GM13977 (cell line): ENCODE measurements at regions not wholly inside any gene's neighbourhood (a gene's known extent, or its start where the extent isn't known, plus 50 kb on each side); places are given as distances from the start of the nearest gene placed in this dataset.

Experiments
- DNase-seq: peaks from one replicate; pipeline ENCODE4 v3.0.0; 2012; ENCODE audit warnings: low spot score
- CTCF ChIP-seq: IDR thresholded peaks from 2 replicates; pipeline ENCODE4 v1.5.1; 2012; ENCODE audit warnings: mild to moderate bottlenecking, control low read depth; ENCODE audit not compliant: insufficient read depth; ENCODE audit errors: extremely low read depth, missing control alignments
- in situ Hi-C: fragments of 300-500 bp; cut with MboI; formaldehyde crosslinking; loops from one replicate; pipeline ENCODE4 v1.12.0; 2022; ENCODE audit warnings: low sequenced_read_pairs, low pct_unique_long_range_greater_than_20kb, mixed read lengths, inconsistent platforms; ENCODE audit not compliant: unreplicated experiment

GRCh38 chr16:65510850-65511249, 389.0 kb upstream of the CDH11 start:
- in situ Hi-C loops: no loop called here
- no peak for DNase-seq
- TF ChIP-seq CTCF: no peak

- DNase-seq: no peak
- no peak for TF ChIP-seq CTCF
- in situ Hi-C loops: no loop called here
Measured at GRCh38 chr16:65510241-65510640, 388.4 kb upstream of the CDH11 start.

DNA sequence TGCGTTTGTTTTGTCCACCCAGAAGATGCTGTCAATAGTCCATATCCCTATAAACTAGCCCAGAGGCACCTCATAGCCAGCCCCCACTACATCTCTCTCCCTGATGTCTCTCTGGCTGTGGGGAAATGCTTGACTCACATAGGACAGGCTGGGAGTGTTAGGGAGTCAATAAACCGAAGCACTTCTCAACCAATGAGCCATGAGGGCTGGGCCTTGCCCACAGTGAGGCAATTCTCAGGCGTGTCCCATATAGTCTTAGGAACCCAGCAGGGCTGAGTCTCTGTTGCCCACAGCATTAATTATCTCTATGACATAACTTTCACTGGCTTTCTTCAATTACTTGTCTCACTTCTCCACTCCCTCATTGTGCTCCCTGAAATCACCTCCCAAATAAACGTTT, 387.3 kb upstream of the CDH11 start:
- TF ChIP-seq CTCF: no peak
- in situ Hi-C loops: no loop called here
- no peak for DNase-seq

GRCh38 chr16:65500919-65501318, 379.1 kb upstream of the CDH11 start:
- DNase-seq: no peak

GRCh38 chr16:65500007-65500406, 378.1 kb upstream of the CDH11 start:
- TF ChIP-seq CTCF: no peak
- no peak for DNase-seq
- in situ Hi-C loops: no loop called here

More at GRCh38 chr16:65500919-65501318, 379.1 kb upstream of the CDH11 start:
- in situ Hi-C loops: no loop called here
- no peak for TF ChIP-seq CTCF

- in situ Hi-C loops: no loop called here
- no peak for TF ChIP-seq CTCF
- DNase-seq: no peak
Measured at GRCh38 chr16:65499566-65499965, 377.7 kb upstream of the CDH11 start.

- TF ChIP-seq CTCF: no peak
- in situ Hi-C loops: no loop called here
- DNase-seq: no peak
Measured at GRCh38 chr16:65497571-65497970, 375.7 kb upstream of the CDH11 start.
